Uterus (tissue), 3 donors: ENCODE measurements at regions not wholly inside any gene's neighbourhood (a gene's known extent, or its start where the extent isn't known, plus 50 kb on each side); places are given as distances from the start of the nearest gene placed in this dataset.

Experiments used
- DNase-seq, 2 donors: peaks; one replicate each; pipeline ENCODE4 v3.0.0-alpha.2; 2019 to 2020
- H3K27ac ChIP-seq, 2 donors: fragments of 200-600 bp; sonication (generic); 1 replicate in 1 of 2; 2 replicates in 1 of 2; pipeline ENCODE4 v1.5.1; 2016 to 2018
- H3K27me3 ChIP-seq, 2 donors: fragments of 200-600 bp; sonication (generic); one replicate each; pipeline ENCODE4 v1.5.1; 2018 to 2019; ENCODE audit warnings: control low read depth in 1 of 2
- H3K36me3 ChIP-seq, 2 donors: fragments of 200-600 bp; sonication (generic); one replicate each; pipeline ENCODE4 v1.5.1; 2019; ENCODE audit warnings: control low read depth in 1 of 2
- H3K4me1 ChIP-seq, 2 donors: fragments of 200-600 bp; sonication (generic); one replicate each; pipeline ENCODE4 v1.5.1; 2018 to 2019; ENCODE audit warnings: control low read depth in 1 of 2
- H3K4me3 ChIP-seq, 2 donors: fragments of 200-600 bp; sonication (generic); 1 replicate in 1 of 2; 2 replicates in 1 of 2; pipeline ENCODE4 v1.5.1; 2018 to 2019; ENCODE audit warnings: mild to moderate bottlenecking in 1 of 2
- H3K9me3 ChIP-seq, 2 donors: fragments of 200-600 bp; sonication (generic); one replicate each; pipeline ENCODE4 v1.5.1; 2019; ENCODE audit warnings: control low read depth in 1 of 2
- CTCF ChIP-seq, 4 experiments: fragments of 200-600 bp in 2 of 4; fragments of 450-650 bp in 2 of 4; sonication (generic) in 2 of 4; IDR thresholded peaks; one replicate each; pipeline ENCODE4 v1.5.1; 2016 to 2019; ENCODE audit warnings: antibody characterized with exemption in 4 of 4, mild to moderate bottlenecking in 2 of 4, moderate library complexity in 1 of 4
- POLR2A ChIP-seq, 2 donors: fragments of 450-650 bp; IDR thresholded peaks; one replicate each; pipeline ENCODE4 v1.6.1; 2016; ENCODE audit warnings: antibody characterized with exemption in 2 of 2, mild to moderate bottlenecking in 1 of 2, moderate library complexity in 1 of 2
- intact Hi-C: fragments of 100-400 bp; cut with DNase I; formaldehyde crosslinking; loops from one replicate; pipeline ENCODE4 v1.15.1; 2023; ENCODE audit warnings: low total_unique reads
- donor health status: DM: yes; HTN: yes; CAD: no.

- intact Hi-C loops, result no loop called here
- no peaks in the 10 kb centered on the region for H3K4me1 ChIP-seq
- TF ChIP-seq POLR2A (IDR thresholded peaks at IDR 0.05), result no peak
These were observed 351.5 kb downstream of the MED10 start for GRCh38 chr5:6026766-6027406.

GRCh38 chr5:6019612-6020011 is 358.7 kb downstream of the MED10 start:
- H3K4me1 ChIP-seq, result no peaks in the 10 kb centered on the region
- intact Hi-C loops, result no loop called here
- no peak overlapping the region for H3K4me3 ChIP-seq
- no peaks in the 10 kb centered on the region for H3K36me3 ChIP-seq
- no peak overlapping the region for H3K27ac ChIP-seq
- TF ChIP-seq POLR2A (IDR thresholded peaks at IDR 0.05) (no peak), CTCF (IDR thresholded peaks at IDR 0.05) (no peak)
- no peak for DNase-seq
- no peaks in the 10 kb centered on the region for H3K9me3 ChIP-seq
- H3K27me3 ChIP-seq, result no peaks in the 10 kb centered on the region

More at GRCh38 chr5:6026766-6027406, 351.5 kb downstream of the MED10 start:
- Histone ChIP-seq H3K4me3 (no peak overlapping the region), H3K27me3 (no peaks in the 10 kb centered on the region), H3K27ac (no peak overlapping the region), H3K9me3 (no peaks in the 10 kb centered on the region), H3K36me3 (no peaks in the 10 kb centered on the region)
- DNase-seq, result peak in 1 of 2 donors; percentile 54

- H3K4me3 ChIP-seq, result no peak overlapping the region
- intact Hi-C loops, result no loop called here
- H3K4me1 ChIP-seq, result no peaks in the 10 kb centered on the region
- DNase-seq, result no peak
- TF ChIP-seq POLR2A (IDR thresholded peaks at IDR 0.05), result no peak
- no peak for TF ChIP-seq CTCF (IDR thresholded peaks at IDR 0.05)
- no peak overlapping the region for H3K27ac ChIP-seq
- H3K9me3 ChIP-seq, result no peaks in the 10 kb centered on the region
- H3K27me3 ChIP-seq, result no peaks in the 10 kb centered on the region
- H3K36me3 ChIP-seq, result no peaks in the 10 kb centered on the region
These were observed 364.8 kb downstream of the MED10 start for GRCh38 chr5:6013506-6013905.

GRCh38 chr5:6011199-6011598 is 367.1 kb downstream of the MED10 start:
- no peak for TF ChIP-seq CTCF (IDR thresholded peaks at IDR 0.05)
- TF ChIP-seq POLR2A (IDR thresholded peaks at IDR 0.05), result no peak
- Histone ChIP-seq H3K27ac (no peak overlapping the region), H3K4me3 (no peak overlapping the region), H3K4me1 (no peaks in the 10 kb centered on the region), H3K36me3 (no peaks in the 10 kb centered on the region), H3K27me3 (no peaks in the 10 kb centered on the region), H3K9me3 (no peaks in the 10 kb centered on the region)
- intact Hi-C loops, result no loop called here
- no peak for DNase-seq

GRCh38 chr5:6006838-6007314 is 371.5 kb downstream of the MED10 start:
- no peaks in the 10 kb centered on the region for H3K4me1 ChIP-seq
- H3K9me3 ChIP-seq, result no peaks in the 10 kb centered on the region
- no peaks in the 10 kb centered on the region for H3K36me3 ChIP-seq
- no peaks in the 10 kb centered on the region for H3K27me3 ChIP-seq
- no peak overlapping the region for H3K27ac ChIP-seq
- TF ChIP-seq CTCF (IDR thresholded peaks at IDR 0.05) (no peak), POLR2A (IDR thresholded peaks at IDR 0.05) (no peak)
- intact Hi-C loops, result no loop called here
- no peak for DNase-seq
- H3K4me3 ChIP-seq, result no peak overlapping the region
